Suppressor macrophage treated with lipopolysaccharide for 4 hours (primary cell): ENCODE measurements at regions not wholly inside any gene's neighbourhood (a gene's known extent, or its start where the extent isn't known, plus 50 kb on each side); places are given as distances from the start of the nearest gene placed in this dataset.

ENCODE experiments used
- DNase-seq: peaks from one replicate; pipeline ENCODE4 v3.0.0-alpha.2; 2020

DNA sequence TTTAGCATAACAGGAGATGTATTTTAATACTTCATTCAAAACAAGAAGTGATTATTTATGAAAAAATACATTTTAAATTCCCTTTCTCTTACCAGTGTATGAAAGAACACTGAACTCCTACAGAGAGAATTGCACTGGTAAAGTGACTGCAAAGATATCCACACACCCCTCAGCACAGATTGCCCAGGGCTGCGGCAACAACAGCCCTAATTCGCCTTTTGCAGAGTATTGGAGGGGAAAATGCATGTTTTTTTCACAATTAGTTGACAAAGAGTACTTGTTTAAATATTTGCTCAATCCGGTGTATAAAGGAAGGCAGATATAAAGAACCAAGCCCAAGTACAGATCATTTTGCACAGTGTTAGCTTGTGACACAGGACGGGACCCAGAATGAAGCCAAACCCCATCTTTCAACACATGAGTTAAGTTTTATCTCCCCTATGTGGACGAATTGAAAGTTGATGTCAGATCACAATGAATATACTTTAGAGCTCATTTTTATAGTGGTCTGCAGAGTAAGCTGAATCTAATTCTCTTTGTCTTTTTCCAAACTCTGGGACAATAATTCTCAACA is 551.4 kb upstream of the IGFBP7 start:
- DNase-seq: no peak

- DNase-seq: no peak
These were observed 548.5 kb upstream of the IGFBP7 start for GRCh38 chr4:57658673-57659072.

- no peak for DNase-seq
These were observed 548.0 kb upstream of the IGFBP7 start for GRCh38 chr4:57658188-57658587.

DNA sequence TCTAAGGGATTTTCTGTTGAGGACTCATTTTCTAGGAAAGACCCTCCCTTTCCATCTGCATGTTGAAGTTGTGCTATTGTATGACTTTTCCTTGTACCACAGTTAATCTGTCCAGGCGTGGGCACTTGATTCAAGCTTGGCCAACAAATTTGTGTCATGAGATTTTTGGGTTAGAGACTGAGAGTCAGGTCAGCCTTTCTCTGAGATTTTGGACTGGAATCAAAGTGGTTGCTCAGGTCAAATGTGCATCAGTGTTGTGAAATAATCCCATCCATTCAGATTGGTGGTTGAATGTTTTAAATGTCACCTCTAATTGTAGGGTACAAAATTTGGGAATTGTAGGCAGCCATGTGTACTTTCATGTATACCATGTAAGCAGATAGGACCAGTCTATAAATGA is 545.2 kb upstream of the IGFBP7 start:
- DNase-seq: no peak

- no peak for DNase-seq
These were observed 542.6 kb upstream of the IGFBP7 start for GRCh38 chr4:57652779-57653178.

DNA sequence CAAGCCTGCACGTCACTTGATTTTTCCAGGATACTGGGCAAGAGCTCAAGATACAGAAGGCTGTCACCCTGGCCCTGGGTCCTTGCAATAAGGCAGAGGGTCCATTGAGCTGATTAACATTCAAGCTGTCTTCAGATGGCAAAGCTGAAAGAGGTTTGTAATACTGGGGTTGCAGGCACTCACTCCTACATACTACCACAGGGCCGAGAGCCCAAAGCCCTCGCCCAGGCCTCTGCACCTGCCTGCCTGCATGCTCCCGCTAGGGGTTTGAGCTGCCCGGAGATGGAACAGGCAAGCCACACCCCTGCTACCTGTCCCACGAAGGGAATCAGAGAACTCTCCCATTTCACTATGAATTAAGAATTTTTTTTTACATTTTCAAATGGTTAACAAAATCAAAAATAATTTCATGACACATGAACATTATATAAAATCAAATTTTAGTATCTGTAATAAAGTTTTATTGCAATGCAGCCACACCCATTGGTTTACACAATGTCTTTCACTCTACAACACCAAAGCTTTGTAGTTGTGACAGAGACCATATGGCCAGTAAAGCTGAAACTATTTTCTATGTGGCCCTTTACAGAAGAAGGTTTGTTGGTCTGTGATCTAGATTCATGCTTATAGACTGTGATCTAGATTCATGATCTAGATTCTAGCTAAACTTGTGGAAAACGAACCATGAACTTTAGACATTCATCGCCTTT is 530.4 kb upstream of the IGFBP7 start:
- DNase-seq: no peak

- no peak for DNase-seq
These were observed 529.6 kb upstream of the IGFBP7 start for GRCh38 chr4:57639561-57640382.

DNA sequence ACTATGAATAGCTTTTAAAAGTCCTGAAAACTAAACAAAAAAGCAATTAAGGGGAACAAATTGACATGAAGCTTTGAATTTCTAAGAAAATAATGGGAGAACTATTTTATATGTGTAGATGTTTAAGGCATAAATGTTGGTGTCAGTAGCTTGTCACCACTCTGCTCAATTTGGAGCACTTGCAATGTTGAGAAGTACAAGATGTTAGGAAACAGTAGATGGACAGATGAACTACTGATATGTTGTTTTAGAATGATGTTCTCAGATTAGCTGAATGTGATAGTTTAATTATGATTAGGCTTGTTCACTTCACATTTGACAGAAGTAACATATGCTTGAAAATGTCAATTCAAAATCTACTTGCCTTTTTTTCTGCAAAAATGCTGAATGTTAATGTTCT is 525.7 kb upstream of the IGFBP7 start:
- DNase-seq: no peak

GRCh38 chr4:57633212-57633859 is 523.2 kb upstream of the IGFBP7 start:
- DNase-seq: no peak

- DNase-seq: no peak
These were observed 522.4 kb upstream of the IGFBP7 start for GRCh38 chr4:57632564-57632963.

GRCh38 chr4:57631147-57631546 is 521.0 kb upstream of the IGFBP7 start:
- no peak for DNase-seq

DNA sequence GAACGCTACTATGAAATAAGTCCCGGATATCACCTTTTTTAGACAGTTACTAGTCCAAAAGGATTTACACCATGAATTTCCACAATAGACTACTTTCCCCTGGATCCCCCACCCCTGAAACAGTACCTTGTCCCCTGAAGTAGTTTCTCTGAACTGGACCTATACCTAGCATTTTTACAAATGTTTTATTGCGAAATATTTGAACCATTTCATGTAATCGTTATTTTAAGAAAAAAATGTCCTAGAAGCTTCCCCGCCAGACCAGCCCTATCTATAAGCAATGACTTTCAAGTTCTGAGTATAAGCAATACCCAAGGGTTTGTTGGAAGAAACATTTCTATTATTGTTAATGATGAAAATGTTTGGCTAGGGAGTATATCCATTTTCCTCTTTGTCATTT is 517.8 kb upstream of the IGFBP7 start:
- no peak for DNase-seq

DNA sequence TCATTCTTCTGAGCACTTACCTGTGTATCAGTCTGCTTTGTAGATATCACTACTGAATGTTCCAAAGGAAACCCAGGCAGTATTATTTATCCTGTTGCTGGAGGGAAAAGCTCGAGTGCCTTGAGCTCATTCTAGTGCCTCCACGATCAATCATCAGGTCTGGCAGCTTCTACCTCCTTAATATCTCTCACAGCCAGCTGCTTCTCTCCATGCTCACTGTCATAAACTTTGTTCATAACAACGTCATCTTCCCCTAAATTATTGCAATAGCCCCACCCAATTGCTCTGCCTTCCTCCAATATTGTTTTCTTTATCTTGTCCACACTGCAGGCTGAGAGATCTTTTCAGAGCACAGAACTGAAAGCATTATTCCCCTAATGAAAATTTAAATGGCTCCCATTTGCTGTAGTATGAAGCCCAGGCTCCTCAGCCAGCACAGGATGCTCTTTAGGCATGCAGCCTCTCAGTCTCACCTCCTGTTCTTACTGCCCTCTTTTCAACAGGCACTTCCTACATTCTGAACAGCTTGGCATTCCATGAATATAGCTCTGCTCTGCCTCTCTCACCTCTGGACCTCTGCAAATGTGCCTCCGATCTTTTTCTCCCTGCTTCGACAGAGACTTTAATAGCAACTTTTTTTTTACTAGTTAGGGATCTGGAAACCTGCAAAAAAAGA is 504.2 kb upstream of the IGFBP7 start:
- DNase-seq: no peak

DNA sequence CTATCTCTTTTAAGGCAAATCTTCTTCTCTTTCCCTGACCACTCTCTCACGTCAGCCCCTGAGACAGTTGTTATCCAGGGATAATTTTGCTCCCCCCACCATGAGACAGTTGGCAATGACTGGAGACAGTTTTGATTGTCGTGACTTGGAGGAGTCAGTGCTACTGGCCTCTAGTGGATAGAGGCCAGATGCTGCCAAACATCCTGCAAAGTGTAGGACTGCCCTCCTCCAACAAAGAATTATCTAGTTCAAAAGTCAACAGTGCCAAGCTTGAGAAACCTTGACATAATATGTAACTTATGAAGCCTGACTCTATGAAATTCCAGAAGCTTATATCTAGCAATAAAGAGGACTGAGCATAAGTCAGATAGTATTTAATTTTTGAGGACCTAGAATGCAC is 502.1 kb upstream of the IGFBP7 start:
- DNase-seq: no peak

DNA sequence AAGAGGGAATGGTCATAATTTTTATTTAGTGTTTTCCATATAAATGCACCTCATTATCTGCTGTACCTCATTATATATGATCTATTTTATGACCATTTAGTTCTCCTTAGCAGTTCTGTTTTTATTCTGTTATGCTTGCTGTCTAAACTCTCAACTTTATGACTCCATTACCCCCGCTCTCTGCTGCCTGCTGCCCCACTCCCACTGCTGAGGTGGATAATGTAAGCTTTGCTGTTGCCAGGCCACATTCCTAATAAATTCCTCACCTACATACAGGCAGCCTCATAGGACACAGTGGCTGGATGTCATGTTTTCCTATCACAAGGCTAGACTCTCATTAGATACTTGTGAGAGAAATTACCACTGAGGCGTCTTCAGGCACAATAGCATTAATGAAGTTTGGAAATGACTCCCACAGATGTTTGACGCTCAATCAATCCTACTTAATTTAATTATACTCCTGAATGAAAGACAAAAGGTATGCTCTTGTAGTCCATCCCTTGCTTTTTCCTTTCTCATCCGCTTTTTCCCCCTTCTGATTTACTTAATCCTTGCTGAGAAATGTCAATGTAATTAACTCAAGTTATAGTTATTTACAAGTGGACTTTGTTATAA is 497.5 kb upstream of the IGFBP7 start:
- DNase-seq: no peak

DNA sequence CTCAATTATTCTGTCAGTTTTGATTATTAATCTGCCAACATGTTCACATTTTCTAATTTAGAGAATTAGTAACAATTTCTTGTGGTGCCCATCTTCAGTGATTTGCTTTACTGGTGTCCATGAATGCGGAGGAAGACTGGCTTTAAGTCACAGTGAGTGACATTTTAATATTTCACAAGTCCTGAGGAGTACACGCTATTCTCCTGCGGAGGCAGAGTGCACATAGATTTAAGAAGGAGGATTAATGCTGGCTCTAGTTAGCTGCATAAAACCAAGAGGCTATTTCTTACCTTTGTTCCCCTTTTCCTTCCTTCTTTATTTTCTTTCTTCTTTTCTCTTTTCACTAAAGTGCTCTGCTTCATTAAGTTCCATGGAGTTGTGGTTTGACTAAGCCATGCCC is 495.2 kb upstream of the IGFBP7 start:
- no peak for DNase-seq

- DNase-seq: no peak
These were observed 492.0 kb upstream of the IGFBP7 start for GRCh38 chr4:57602141-57602540.

DNA sequence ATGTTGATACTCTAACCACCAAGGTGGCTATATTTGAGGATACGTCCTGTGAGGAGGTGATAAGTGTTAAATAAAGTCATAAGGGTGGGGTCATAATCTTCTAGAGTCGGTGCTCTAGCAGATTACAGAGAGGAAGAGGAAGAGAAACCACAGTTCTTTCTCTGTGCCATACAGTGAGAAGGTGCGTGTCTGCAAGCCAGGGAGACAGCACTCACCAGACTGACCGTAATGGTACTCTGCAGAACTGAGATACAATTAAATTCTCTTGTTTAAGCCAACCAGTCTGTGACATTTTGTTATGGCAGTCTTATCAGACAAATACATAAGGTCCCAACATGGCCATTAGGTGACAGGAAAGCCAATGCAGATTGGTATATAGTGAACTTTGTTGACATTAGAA is 480.9 kb upstream of the IGFBP7 start:
- DNase-seq: no peak

- no peak for DNase-seq
These were observed 478.4 kb upstream of the IGFBP7 start for GRCh38 chr4:57588557-57588956.

DNA sequence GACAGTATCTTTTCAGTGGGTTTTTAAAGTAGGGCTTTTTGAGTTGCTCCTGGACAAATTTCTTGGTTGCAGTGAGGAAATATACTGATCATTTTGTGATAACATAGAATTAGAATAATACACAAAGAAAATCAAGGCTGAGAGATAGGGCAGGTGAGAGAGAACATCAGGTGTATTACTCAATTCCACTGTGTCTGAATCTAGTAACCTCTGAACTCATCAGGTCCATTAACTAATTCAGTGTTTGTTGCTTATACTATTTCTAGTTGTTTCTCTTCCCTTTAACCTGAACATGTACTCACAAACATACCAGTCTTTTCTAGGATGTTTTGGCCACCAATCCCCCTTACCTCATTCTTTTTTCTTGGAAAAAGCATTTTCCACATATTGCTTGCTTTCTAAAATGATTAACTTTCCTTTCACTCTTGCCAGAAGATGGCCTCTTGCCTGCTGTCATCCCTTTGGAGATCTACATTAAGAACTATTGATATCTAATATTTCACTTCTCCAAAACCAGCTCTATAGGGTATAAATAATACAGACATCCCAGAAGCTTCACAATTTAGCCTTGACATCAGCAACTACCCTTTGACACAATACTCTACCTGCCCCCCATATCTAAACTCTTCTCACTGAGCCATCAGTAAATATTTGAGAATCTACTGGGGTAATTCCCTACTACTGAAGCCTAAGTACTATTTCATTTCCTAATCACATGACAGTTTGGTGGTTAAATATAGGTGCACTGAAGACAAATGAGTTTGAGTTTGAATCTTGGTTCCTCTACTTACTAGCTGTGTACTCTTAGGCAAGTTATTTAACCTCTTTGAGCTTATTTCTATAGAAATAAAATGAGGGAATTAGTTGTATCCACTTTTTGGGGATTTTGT is 470.8 kb upstream of the IGFBP7 start:
- DNase-seq: no peak

DNA sequence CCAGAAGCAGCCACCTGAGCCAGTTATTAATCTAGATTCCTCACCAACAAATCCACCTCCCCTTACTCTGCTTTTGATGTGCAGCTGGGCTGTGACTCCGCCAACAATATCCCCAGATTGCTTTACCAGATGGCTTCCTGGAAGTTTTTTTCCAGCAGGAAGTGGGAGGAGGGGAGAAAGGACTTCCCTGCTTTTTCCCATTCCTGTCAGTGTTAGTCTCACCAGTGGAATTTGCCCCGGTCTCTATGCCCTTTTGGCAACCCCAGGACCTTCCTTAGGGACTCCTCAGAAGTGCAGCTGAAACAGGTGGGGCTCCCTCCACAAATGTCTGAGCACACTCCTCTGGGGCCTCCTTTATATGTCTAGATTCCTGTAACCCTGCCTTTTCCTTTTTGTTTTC is 465.2 kb upstream of the IGFBP7 start:
- no peak for DNase-seq
